GM18951 (cell line): ENCODE measurements at regions not wholly inside any gene's neighbourhood (a gene's known extent, or its start where the extent isn't known, plus 50 kb on each side); places are given as distances from the start of the nearest gene placed in this dataset.

Source experiments
- POLR2A ChIP-seq: IDR thresholded peaks from 4 replicates; pipeline ENCODE4 v1.6.1; 2011; ENCODE audit warnings: mild to moderate bottlenecking; ENCODE audit not compliant: insufficient read length, insufficient read depth; ENCODE audit errors: extremely low read depth
- in situ Hi-C: fragments of 300-500 bp; cut with MboI; formaldehyde crosslinking; loops from one replicate; pipeline ENCODE4 v1.12.0; 2022; ENCODE audit warnings: low sequenced_read_pairs, mixed read lengths, inconsistent platforms; ENCODE audit not compliant: unreplicated experiment

DNA sequence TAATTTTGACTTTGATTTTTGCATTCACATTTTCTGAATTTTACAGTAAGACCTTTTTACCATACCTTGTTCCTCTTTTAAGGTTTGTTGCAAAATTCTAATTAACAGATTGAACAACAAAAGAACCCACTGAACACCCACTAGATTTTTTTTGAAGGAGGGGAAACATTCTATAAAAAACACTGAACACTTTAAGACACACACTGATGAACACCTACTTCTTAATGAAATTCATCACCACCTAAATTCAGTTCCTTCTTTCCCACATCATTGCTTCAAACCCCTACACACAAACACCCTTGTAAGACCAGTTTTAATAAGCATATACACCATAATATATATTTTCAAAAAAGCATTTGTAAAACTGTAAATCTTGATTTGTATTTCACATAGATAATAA is 559.0 kb upstream of the MEF2C start:
- in situ Hi-C loops, result no loop called here
- TF ChIP-seq POLR2A, result no peak

DNA sequence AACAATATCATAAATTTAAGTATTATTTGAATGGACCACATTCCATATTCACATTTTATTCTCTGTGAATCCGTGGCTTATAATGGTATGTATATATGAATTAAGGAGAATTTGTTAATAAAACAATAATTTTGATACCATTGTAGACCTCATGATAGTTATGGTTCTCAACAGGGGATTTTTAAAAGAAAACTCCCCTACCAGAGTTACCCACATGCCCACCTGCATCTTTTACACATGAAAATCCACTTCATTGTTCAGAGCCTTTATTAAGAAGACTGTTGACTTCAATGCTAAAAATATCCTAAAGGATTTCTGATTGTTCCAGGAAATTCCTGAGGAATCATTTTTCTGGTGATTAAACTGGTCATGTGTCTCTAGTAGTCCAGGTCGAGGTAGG is 557.7 kb upstream of the MEF2C start:
- no peak for TF ChIP-seq POLR2A
- in situ Hi-C loops, result no loop called here

DNA sequence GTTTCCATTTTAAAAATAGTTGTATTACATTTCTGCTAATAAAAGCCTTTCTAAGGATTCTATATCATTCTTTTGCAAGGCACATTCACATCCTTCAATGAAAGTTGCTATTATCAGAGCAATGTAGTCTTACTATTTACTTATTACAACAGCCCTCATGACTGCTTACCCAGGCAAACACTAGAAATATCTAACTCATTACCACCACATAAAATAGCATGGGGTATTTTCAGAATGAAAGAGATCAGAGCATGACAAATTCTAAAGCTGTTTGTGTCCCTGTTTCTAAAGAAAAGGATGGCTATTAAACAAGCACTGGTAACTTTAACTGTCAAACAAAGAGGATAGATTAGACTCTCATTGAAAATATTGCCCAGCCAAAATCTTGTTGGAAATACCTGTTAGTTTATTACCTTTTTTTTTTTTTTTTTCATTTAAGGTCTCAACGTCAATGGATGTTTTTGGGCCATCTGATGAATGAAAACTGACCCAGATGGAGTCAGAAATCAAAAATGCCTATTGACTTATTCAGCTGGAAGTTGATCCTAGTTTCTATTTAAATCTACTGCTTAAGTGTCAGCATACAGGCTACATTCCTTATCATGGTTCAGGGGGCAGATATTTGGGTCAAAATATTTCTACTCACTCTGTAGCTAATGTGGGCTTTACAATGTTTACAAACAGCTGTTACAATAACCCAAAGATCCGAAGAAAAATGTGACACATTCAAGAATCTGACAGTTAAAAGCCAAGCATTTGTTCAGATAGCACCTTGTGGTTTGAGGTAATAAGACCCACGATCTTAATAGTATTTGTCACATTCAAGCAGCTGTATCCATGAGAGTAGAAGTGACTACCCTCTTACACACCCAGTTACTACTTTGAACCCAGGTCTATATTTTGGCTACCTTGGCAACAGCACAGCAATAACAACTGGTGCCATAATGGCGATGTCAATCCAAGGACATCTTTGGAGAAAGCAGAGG is 554.8 kb upstream of the MEF2C start:
- in situ Hi-C loops, result no loop called here
- no peak for TF ChIP-seq POLR2A

DNA sequence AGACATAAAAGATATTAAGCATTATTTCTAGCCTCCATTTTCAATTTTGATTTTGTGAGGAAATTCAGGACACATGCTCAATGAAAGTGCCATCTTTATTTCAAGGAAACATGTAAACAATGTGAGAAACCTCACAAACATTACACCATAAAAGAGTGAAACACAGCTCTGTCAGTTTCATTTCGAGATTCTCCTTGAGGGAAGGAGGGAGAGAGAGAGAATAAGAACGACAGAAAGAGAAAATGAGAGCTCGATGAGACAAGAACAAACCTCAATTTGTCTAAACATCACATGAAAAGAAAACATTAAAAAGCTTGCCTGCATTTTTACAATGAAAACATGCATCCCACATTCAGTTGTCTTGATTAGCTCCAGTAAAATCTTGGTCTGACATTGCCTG is 553.5 kb upstream of the MEF2C start:
- no peak for TF ChIP-seq POLR2A
- in situ Hi-C loops, result no loop called here

DNA sequence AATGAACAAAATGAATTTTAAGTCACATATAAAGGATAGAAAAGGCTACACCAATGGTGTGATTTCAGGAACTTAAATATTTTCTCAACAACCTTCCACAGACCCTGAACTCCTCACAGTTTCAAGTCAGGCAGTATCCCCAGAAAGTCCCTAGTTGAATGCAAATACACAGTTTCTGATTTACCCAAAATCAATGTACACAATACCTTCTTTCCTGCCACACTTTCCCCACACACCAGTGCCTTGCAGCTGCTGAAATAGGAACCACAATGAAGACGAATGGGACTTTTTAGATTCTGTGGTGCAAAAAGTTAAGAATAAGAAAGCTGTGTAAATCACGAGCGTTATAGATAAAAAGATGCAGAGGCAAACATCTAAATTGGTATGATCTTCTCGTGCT is 552.4 kb upstream of the MEF2C start:
- TF ChIP-seq POLR2A, result no peak
- in situ Hi-C loops, result no loop called here

GRCh38 chr5:89428624-89429023 is 545.6 kb upstream of the MEF2C start:
- in situ Hi-C loops, result no loop called here
- no peak for TF ChIP-seq POLR2A

DNA sequence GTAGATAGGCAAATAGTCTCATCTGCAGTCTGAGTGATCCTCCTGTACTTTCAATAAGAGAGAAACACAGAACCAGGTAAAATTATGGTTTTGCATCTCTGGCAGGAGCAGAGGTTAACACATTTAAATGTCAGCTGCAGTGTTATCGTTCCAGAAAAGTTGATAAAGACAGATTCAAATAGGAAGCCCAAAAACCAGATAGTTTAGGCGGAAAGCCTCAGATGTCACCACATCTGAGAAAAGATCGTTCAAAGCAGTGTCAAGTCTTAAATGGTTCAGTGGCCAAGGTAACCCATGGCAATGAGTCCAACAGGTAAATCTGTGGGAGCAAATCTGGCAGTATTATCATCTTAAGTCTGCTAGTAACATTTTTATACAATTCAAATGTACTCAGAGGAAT is 542.1 kb upstream of the MEF2C start:
- no peak for TF ChIP-seq POLR2A
- in situ Hi-C loops, result no loop called here

GRCh38 chr5:89421035-89421434 is 538.1 kb upstream of the MEF2C start:
- in situ Hi-C loops, result no loop called here
- no peak for TF ChIP-seq POLR2A

GRCh38 chr5:89418407-89419085 is 535.6 kb upstream of the MEF2C start:
- in situ Hi-C loops, result no loop called here

GRCh38 chr5:89417990-89418389 is 535.0 kb upstream of the MEF2C start:
- in situ Hi-C loops, result no loop called here
- TF ChIP-seq POLR2A, result no peak

More at GRCh38 chr5:89418407-89419085, 535.6 kb upstream of the MEF2C start:
- TF ChIP-seq POLR2A, result no peak

DNA sequence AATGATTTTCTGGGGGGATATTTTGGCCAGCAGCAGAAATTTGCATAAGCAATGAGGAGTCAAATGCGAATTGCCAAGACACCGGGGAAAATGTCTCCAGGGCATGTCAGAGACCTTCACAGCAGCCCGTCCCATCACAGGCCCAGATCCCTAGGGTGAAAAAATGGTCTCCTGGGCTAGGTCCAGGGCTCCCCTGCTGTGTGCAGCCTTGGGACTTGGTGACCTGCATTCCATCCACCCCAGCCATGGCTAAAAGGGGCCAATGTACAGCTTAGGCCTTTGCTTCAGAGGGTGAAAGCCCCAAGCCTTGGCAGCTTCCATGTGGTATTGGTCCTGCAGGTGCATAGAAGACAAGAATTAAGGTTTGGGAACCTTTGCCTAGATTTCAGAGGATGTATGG is 534.5 kb upstream of the MEF2C start:
- TF ChIP-seq POLR2A, result no peak
- in situ Hi-C loops, result no loop called here

GRCh38 chr5:89411891-89412290 is 528.9 kb upstream of the MEF2C start:
- TF ChIP-seq POLR2A, result no peak
- in situ Hi-C loops, result no loop called here

DNA sequence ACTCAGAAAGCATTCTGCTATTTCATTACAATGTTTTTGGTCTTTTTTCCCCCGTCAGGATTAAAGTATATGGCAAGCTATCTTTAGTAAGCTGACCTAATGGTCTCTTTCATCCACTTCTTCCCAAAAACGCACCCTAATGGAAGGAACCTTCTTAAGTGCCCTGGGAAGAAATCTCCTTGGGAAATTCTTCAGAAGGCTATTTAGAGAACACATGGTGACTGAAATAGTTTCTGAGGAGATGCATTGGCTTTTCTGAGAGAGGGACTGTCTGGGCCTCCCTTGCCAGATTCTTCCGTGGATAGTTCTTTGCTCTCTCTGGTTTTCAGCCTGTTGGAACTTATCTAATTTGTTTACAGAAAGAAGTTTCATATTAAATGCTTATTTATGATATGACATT is 524.1 kb upstream of the MEF2C start:
- no peak for TF ChIP-seq POLR2A
- in situ Hi-C loops, result no loop called here

DNA sequence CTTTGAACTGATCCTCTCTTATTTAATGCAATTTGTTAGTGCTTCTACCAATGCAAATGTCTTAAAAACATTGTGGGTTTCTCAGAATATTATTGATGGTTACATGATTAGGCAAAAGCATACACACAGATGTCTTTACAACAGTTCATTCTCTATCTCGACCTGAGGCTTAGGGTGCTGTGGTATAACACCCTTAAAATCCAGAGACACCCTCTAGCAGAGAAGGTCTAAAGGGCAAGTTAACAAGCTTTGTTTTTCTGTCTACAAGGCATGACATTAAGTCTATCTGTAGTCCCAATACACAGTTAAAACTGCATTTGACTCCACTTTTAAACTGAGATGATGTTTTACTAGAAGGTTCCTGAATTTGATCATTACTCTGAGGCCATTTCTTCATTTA is 518.7 kb upstream of the MEF2C start:
- in situ Hi-C loops, result no loop called here
- TF ChIP-seq POLR2A, result no peak

- no peak for TF ChIP-seq POLR2A
- in situ Hi-C loops, result no loop called here
These were observed 518.0 kb upstream of the MEF2C start for GRCh38 chr5:89401012-89401411.
